ENCODE measurements at regions not wholly inside any gene's neighbourhood (a gene's known extent, or its start where the extent isn't known, plus 50 kb on each side); places are given as distances from the start of the nearest gene placed in this dataset.
A peak's percentile ranks its signal among the peaks of the same experiment; 100 is the strongest.
"Not testable (repeated sequence)": the region's sequence is repeated elsewhere in the genome, so short reads cannot be mapped to it uniquely, and the experiment has no call there.

DNA sequence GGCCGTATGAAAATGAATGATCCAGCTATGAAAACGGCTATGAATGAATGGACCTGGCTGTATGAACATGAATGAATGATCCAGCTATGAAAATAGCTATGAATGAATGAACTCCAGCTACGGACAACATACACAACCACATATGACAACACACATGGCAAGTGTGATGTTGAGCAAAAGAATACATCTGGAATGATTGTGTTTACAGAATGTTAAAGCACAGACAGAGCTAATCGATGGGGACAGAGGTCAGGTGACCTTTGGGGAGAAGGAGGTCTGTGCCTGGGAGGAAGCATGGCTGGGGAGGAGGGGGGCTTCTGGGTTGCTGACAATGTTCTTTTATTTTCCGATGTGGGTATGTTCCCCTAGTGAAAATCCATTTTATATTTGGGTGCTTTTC, 174.0 kb upstream of the WSCD1 start:
- Histone ChIP-seq H3K27ac (ENCODE audit: low read depth, low read length) (no peak overlapping the region), H3K36me3 (ENCODE audit: control insufficient read depth, insufficient read depth, low read length) (no peaks in the 10 kb centered on the region), H3K4me1 (ENCODE audit: control insufficient read depth, insufficient read depth, low read length) (peaks cover 13% of the 10 kb centered on the region), H3K4me3 (ENCODE audit: low read depth, low read length) (no peak overlapping the region), H3K27me3 (ENCODE audit: control insufficient read depth, insufficient read depth, low read length) (no peaks in the 10 kb centered on the region), H3K9me3 (ENCODE audit: control insufficient read depth, insufficient read depth, low read length) (no peaks in the 10 kb centered on the region)
- WGBS (ENCODE audit: insufficient coverage), result 60% methylated on average over 1 of the region's 5 CpGs
- no peak for DNase-seq (ENCODE audit: low read depth in 4 of 6, low spot score in 6 of 6)

- Histone ChIP-seq H3K4me1 (ENCODE audit: control insufficient read depth, insufficient read depth, low read length) (peaks cover 22% of the 10 kb centered on the region), H3K9me3 (ENCODE audit: control insufficient read depth, insufficient read depth, low read length) (no peaks in the 10 kb centered on the region), H3K4me3 (ENCODE audit: low read depth, low read length) (no peak overlapping the region), H3K27me3 (ENCODE audit: control insufficient read depth, insufficient read depth, low read length) (no peaks in the 10 kb centered on the region), H3K36me3 (ENCODE audit: control insufficient read depth, insufficient read depth, low read length) (no peaks in the 10 kb centered on the region), H3K27ac (ENCODE audit: low read depth, low read length) (no peak overlapping the region)
- DNase-seq (ENCODE audit: low read depth in 4 of 6, low spot score in 6 of 6), result peak in 2 of 6 donors; percentile 82 to 94
- under 1% methylated on average over 10 of the region's 14 CpGs for WGBS (ENCODE audit: insufficient coverage)
These were observed 172.8 kb upstream of the WSCD1 start for GRCh38 chr17:5897275-5897911.

DNA sequence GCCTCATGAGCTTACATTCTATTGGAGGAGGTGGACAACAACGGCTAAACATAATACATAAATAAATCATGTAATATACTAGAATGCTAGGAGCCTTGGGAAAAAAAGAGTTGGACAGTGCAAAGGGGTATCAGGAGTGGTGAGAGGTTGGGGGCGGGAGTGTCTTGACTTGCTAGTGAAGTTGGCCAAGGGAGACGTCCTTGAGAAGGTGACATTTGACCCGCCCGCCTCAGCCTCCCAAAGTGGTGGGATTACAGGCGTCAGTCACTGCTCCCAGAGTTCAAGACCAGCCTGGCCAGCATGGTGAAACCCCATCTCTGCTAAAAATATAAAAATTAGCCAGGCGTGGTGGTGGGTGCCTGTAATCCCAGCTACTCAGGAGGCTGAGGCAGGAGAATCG, 172.2 kb upstream of the WSCD1 start:
- peaks cover 26% of the 10 kb centered on the region for H3K4me1 ChIP-seq (ENCODE audit: control insufficient read depth, insufficient read depth, low read length)
- not testable (repeated sequence) for DNase-seq (ENCODE audit: low read depth in 4 of 6, low spot score in 6 of 6); H3K9me3 ChIP-seq (ENCODE audit: control insufficient read depth, insufficient read depth, low read length); H3K27me3 ChIP-seq (ENCODE audit: control insufficient read depth, insufficient read depth, low read length); H3K36me3 ChIP-seq (ENCODE audit: control insufficient read depth, insufficient read depth, low read length); H3K4me3 ChIP-seq (ENCODE audit: low read depth, low read length); H3K27ac ChIP-seq (ENCODE audit: low read depth, low read length)
- WGBS (ENCODE audit: insufficient coverage), result 100% methylated on average over 1 of the region's 8 CpGs

GRCh38 chr17:5898406-5898805, 171.8 kb upstream of the WSCD1 start:
- Histone ChIP-seq H3K27ac (ENCODE audit: low read depth, low read length) (no peak overlapping the region), H3K9me3 (ENCODE audit: control insufficient read depth, insufficient read depth, low read length) (no peaks in the 10 kb centered on the region), H3K4me1 (ENCODE audit: control insufficient read depth, insufficient read depth, low read length) (peaks cover 26% of the 10 kb centered on the region), H3K4me3 (ENCODE audit: low read depth, low read length) (no peak overlapping the region), H3K27me3 (ENCODE audit: control insufficient read depth, insufficient read depth, low read length) (no peaks in the 10 kb centered on the region), H3K36me3 (ENCODE audit: control insufficient read depth, insufficient read depth, low read length) (no peaks in the 10 kb centered on the region)
- 80% methylated on average over 8 of the region's 8 CpGs for WGBS (ENCODE audit: insufficient coverage)
- no peak for DNase-seq (ENCODE audit: low read depth in 4 of 6, low spot score in 6 of 6)

- WGBS (ENCODE audit: insufficient coverage), result 97% methylated on average over 11 of the region's 12 CpGs
- Histone ChIP-seq H3K36me3 (ENCODE audit: control insufficient read depth, insufficient read depth, low read length) (no peaks in the 10 kb centered on the region), H3K4me3 (ENCODE audit: low read depth, low read length) (no peak overlapping the region), H3K27ac (ENCODE audit: low read depth, low read length) (no peak overlapping the region), H3K9me3 (ENCODE audit: control insufficient read depth, insufficient read depth, low read length) (no peaks in the 10 kb centered on the region), H3K27me3 (ENCODE audit: control insufficient read depth, insufficient read depth, low read length) (no peaks in the 10 kb centered on the region), H3K4me1 (ENCODE audit: control insufficient read depth, insufficient read depth, low read length) (peaks cover 26% of the 10 kb centered on the region)
- no peak for DNase-seq (ENCODE audit: low read depth in 4 of 6, low spot score in 6 of 6)
These were observed 170.5 kb upstream of the WSCD1 start for GRCh38 chr17:5899496-5900195.

GRCh38 chr17:5901731-5902130, 168.4 kb upstream of the WSCD1 start:
- peaks cover 23% of the 10 kb centered on the region for H3K4me1 ChIP-seq (ENCODE audit: control insufficient read depth, insufficient read depth, low read length)
- WGBS (ENCODE audit: insufficient coverage), result 53% methylated on average over 6 of the region's 6 CpGs
- H3K36me3 ChIP-seq (ENCODE audit: control insufficient read depth, insufficient read depth, low read length), result no peaks in the 10 kb centered on the region
- H3K9me3 ChIP-seq (ENCODE audit: control insufficient read depth, insufficient read depth, low read length), result peaks cover 2% of the 10 kb centered on the region
- H3K27me3 ChIP-seq (ENCODE audit: control insufficient read depth, insufficient read depth, low read length), result no peaks in the 10 kb centered on the region
- peak in 1 of 6 donors; percentile 23 for DNase-seq (ENCODE audit: low read depth in 4 of 6, low spot score in 6 of 6)
- no peak overlapping the region for H3K4me3 ChIP-seq (ENCODE audit: low read depth, low read length)
- H3K27ac ChIP-seq (ENCODE audit: low read depth, low read length), result no peak overlapping the region

GRCh38 chr17:5902181-5903140, 167.7 kb upstream of the WSCD1 start:
- Histone ChIP-seq H3K27ac (ENCODE audit: low read depth, low read length) (no peak overlapping the region), H3K9me3 (ENCODE audit: control insufficient read depth, insufficient read depth, low read length) (peaks cover 2% of the 10 kb centered on the region), H3K4me3 (ENCODE audit: low read depth, low read length) (no peak overlapping the region), H3K4me1 (ENCODE audit: control insufficient read depth, insufficient read depth, low read length) (peaks cover 16% of the 10 kb centered on the region), H3K36me3 (ENCODE audit: control insufficient read depth, insufficient read depth, low read length) (no peaks in the 10 kb centered on the region), H3K27me3 (ENCODE audit: control insufficient read depth, insufficient read depth, low read length) (no peaks in the 10 kb centered on the region)
- DNase-seq (ENCODE audit: low read depth in 4 of 6, low spot score in 6 of 6), result peak in 2 of 6 donors; percentile 41 to 93
- 33% methylated on average over 13 of the region's 19 CpGs for WGBS (ENCODE audit: insufficient coverage)

GRCh38 chr17:5911919-5912318, 158.3 kb upstream of the WSCD1 start:
- no peak for DNase-seq (ENCODE audit: low read depth in 4 of 6, low spot score in 6 of 6)
- Histone ChIP-seq H3K27me3 (ENCODE audit: control insufficient read depth, insufficient read depth, low read length) (no peaks in the 10 kb centered on the region), H3K4me1 (ENCODE audit: control insufficient read depth, insufficient read depth, low read length) (peaks cover 7% of the 10 kb centered on the region), H3K36me3 (ENCODE audit: control insufficient read depth, insufficient read depth, low read length) (no peaks in the 10 kb centered on the region), H3K4me3 (ENCODE audit: low read depth, low read length) (no peak overlapping the region), H3K27ac (ENCODE audit: low read depth, low read length) (no peak overlapping the region), H3K9me3 (ENCODE audit: control insufficient read depth, insufficient read depth, low read length) (no peaks in the 10 kb centered on the region)
- WGBS (ENCODE audit: insufficient coverage), result 91% methylated on average over 1 of the region's 1 CpG

DNA sequence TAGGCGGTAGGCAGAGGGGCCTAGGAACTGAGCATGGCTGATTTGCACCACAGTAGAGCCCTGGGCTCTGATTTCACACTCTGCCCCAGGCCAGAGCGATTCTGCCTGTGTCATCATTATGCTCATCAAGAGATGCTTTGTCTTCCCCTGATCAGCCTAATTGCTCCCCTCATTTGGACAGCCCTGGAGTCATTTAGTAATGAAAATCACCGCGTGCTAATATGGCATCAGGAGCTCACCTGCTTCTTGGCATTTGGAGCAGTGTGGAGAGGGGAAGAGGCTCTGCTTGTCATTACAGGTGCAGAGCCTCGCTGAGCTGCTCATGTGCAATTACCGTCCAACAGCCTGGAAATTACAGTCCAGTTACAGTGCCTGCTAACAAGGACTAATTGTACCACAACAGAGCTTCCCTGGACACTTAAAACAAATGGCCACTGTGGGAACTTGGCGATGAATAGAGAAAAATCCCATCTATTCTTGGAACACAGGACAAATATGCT, 157.1 kb upstream of the WSCD1 start:
- peak in 2 of 6 donors; percentile 51 to 87 for DNase-seq (ENCODE audit: low read depth in 4 of 6, low spot score in 6 of 6)
- no peaks in the 10 kb centered on the region for H3K36me3 ChIP-seq (ENCODE audit: control insufficient read depth, insufficient read depth, low read length)
- no peaks in the 10 kb centered on the region for H3K9me3 ChIP-seq (ENCODE audit: control insufficient read depth, insufficient read depth, low read length)
- H3K27ac ChIP-seq (ENCODE audit: low read depth, low read length), result no peak overlapping the region
- WGBS (ENCODE audit: insufficient coverage), result 23% methylated on average over 4 of the region's 7 CpGs
- no peak overlapping the region for H3K4me3 ChIP-seq (ENCODE audit: low read depth, low read length)
- H3K27me3 ChIP-seq (ENCODE audit: control insufficient read depth, insufficient read depth, low read length), result no peaks in the 10 kb centered on the region
- H3K4me1 ChIP-seq (ENCODE audit: control insufficient read depth, insufficient read depth, low read length), result peaks cover 7% of the 10 kb centered on the region

Data from spinal cord (tissue), 9 donors.